Common myeloid progenitor, CD34-positive (primary cell): ENCODE measurements at regions not wholly inside any gene's neighbourhood (a gene's known extent, or its start where the extent isn't known, plus 50 kb on each side); places are given as distances from the start of the nearest gene placed in this dataset.
A peak's percentile ranks its signal among the peaks of the same experiment; 100 is the strongest.
"Not testable (repeated sequence)": the region's sequence is repeated elsewhere in the genome, so short reads cannot be mapped to it uniquely, and the experiment has no call there.

ENCODE experiments used
- CTCF ChIA-PET: fragments of 350-600 bp; sonication (Branson Sonifier 250); formaldehyde crosslinking; loops from one replicate; lab custom pipeline; 2021; ENCODE audit warnings: antibody characterized with exemption; lab: Charles Lee
- POLR2A ChIA-PET: fragments of 350-600 bp; sonication (Branson Sonifier 250); formaldehyde crosslinking; loops from one replicate; lab custom pipeline; 2021; ENCODE audit warnings: antibody characterized with exemption; lab: Charles Lee
- DNase-seq, 3 donors: peaks; one replicate each; pipeline versions ENCODE4 v3.0.0 to v3.0.0-alpha.2; 2013
- H3K27ac ChIP-seq, 2 experiments: 1 replicate in 1 of 2; 2 replicates in 1 of 2; pipeline ENCODE4 v1.7.0; 2013; ENCODE audit warnings: inconsistent platforms in 2 of 2, low read length in 2 of 2, mild to moderate bottlenecking in 2 of 2, low read depth in 1 of 2, moderate library complexity in 1 of 2; ENCODE audit not compliant: severe bottlenecking in 2 of 2, insufficient read depth in 1 of 2, poor library complexity in 1 of 2
- H3K27me3 ChIP-seq, 5 experiments: replicated peaks in 2 of 5; 1 replicate in 3 of 5; 2 replicates in 2 of 5; pipeline versions ENCODE4 v1.6.1 to v1.7.0; 2013; ENCODE audit warnings: low read length in 4 of 5, mild to moderate bottlenecking in 2 of 5, moderate library complexity in 2 of 5, inconsistent platforms in 1 of 5; ENCODE audit not compliant: insufficient read depth in 5 of 5, control insufficient read depth in 4 of 5
- H3K36me3 ChIP-seq, 4 experiments: 1 replicate in 2 of 4; 2 replicates in 2 of 4; pipeline versions ENCODE4 v1.6.1 to v1.7.0; 2013; ENCODE audit warnings: low read length in 3 of 4, control low read depth in 1 of 4, mild to moderate bottlenecking in 1 of 4; ENCODE audit not compliant: control insufficient read depth in 4 of 4, insufficient read depth in 4 of 4
- H3K4me1 ChIP-seq, 4 experiments: 1 replicate in 3 of 4; 2 replicates in 1 of 4; pipeline versions ENCODE4 v1.6.1 to v1.7.1; 2013; ENCODE audit warnings: low read length in 3 of 4, mild to moderate bottlenecking in 3 of 4, control low read depth in 1 of 4, inconsistent platforms in 1 of 4, moderate library complexity in 1 of 4; ENCODE audit not compliant: control insufficient read depth in 4 of 4, insufficient read depth in 4 of 4; ENCODE audit errors: control extremely low read depth in 1 of 4
- H3K4me3 ChIP-seq, 7 experiments: 1 replicate in 4 of 7; 2 replicates in 3 of 7; pipeline versions ENCODE4 v1.5.1 to v1.7.0; 2013; ENCODE audit warnings: mild to moderate bottlenecking in 7 of 7, low read length in 6 of 7, moderate library complexity in 6 of 7, inconsistent platforms in 2 of 7, low read depth in 2 of 7, control low read depth in 1 of 7; ENCODE audit not compliant: insufficient read depth in 4 of 7, control insufficient read depth in 1 of 7; ENCODE audit errors: extremely low read depth in 1 of 7
- H3K9me3 ChIP-seq, 5 experiments: 1 replicate in 4 of 5; 2 replicates in 1 of 5; pipeline versions ENCODE4 v1.6.1 to v1.7.1; 2013; ENCODE audit warnings: low read length in 4 of 5, mild to moderate bottlenecking in 2 of 5, inconsistent platforms in 1 of 5, low read depth in 1 of 5, moderate library complexity in 1 of 5; ENCODE audit not compliant: control insufficient read depth in 4 of 5, insufficient read depth in 2 of 5; ENCODE audit errors: control extremely low read depth in 1 of 5
- WGBS: methylation state at CpG from one replicate; pipeline ENCODE4 v1.1.5; 2013; ENCODE audit not compliant: insufficient coverage; 5-methylcytosine and 5-hydroxymethylcytosine counted together

- Histone ChIP-seq H3K36me3 (no peaks in the 10 kb centered on the region), H3K9me3 (peaks cover 0 to 3% (median 0%) of the 10 kb centered on the region in 5 experiments), H3K27ac (no peak overlapping the region), H3K4me1 (no peaks in the 10 kb centered on the region), H3K27me3 (no peaks in the 10 kb centered on the region), H3K4me3 (no peak overlapping the region)
- peak in 2 of 3 donors; percentile 13 to 23 for DNase-seq
- WGBS, result no CpG with 5 or more reads among the region's 1 CpG
- POLR2A ChIA-PET, result no interaction called here
- CTCF ChIA-PET, result no interaction called here
Observed at GRCh38 chr6:140713495-140713894, 1339.0 kb upstream of the CITED2 start.

GRCh38 chr6:140711019-140711613 is 1336.7 kb upstream of the CITED2 start:
- H3K27ac ChIP-seq, result no peak overlapping the region
- no CpG with 5 or more reads among the region's 3 CpGs for WGBS
- CTCF ChIA-PET, result no interaction called here
- no peaks in the 10 kb centered on the region for H3K4me1 ChIP-seq
- no peaks in the 10 kb centered on the region for H3K27me3 ChIP-seq
- H3K4me3 ChIP-seq, result no peak overlapping the region
- peak in 2 of 3 donors; percentile 8 to 28 for DNase-seq
- no peaks in the 10 kb centered on the region for H3K36me3 ChIP-seq
- no peaks in the 10 kb centered on the region for H3K9me3 ChIP-seq
- POLR2A ChIA-PET, result no interaction called here

GRCh38 chr6:140708441-140708840 is 1334.0 kb upstream of the CITED2 start:
- H3K4me3 ChIP-seq, result no peak overlapping the region
- ChIA-PET CTCF (no interaction called here), POLR2A (no interaction called here)
- H3K4me1 ChIP-seq, result no peaks in the 10 kb centered on the region
- no CpG with 5 or more reads among the region's 1 CpG for WGBS
- H3K27me3 ChIP-seq, result no peaks in the 10 kb centered on the region
- H3K36me3 ChIP-seq, result no peaks in the 10 kb centered on the region
- no peak for DNase-seq
- no peak overlapping the region for H3K27ac ChIP-seq
- peaks cover 0 to 3% (median 0%) of the 10 kb centered on the region in 5 experiments for H3K9me3 ChIP-seq

- H3K27ac ChIP-seq, H3K27me3 ChIP-seq, H3K4me1 ChIP-seq, CTCF ChIA-PET, H3K36me3 ChIP-seq, DNase-seq, H3K9me3 ChIP-seq, H3K4me3 ChIP-seq, POLR2A ChIA-PET: not testable (repeated sequence)
- no CpG with 5 or more reads among the region's 1 CpG for WGBS
Observed at GRCh38 chr6:140704008-140704407, 1329.6 kb upstream of the CITED2 start.

- ChIA-PET CTCF (no interaction called here), POLR2A (no interaction called here)
- Histone ChIP-seq H3K36me3 (no peaks in the 10 kb centered on the region), H3K27me3 (no peaks in the 10 kb centered on the region), H3K9me3 (peaks cover 0 to 4% (median 3%) of the 10 kb centered on the region in 5 experiments), H3K4me1 (no peaks in the 10 kb centered on the region), H3K27ac (no peak overlapping the region), H3K4me3 (no peak overlapping the region)
- DNase-seq, result no peak
Observed at GRCh38 chr6:140697585-140697984, 1323.1 kb upstream of the CITED2 start.

- no peaks in the 10 kb centered on the region for H3K27me3 ChIP-seq
- no peak overlapping the region for H3K4me3 ChIP-seq
- H3K4me1 ChIP-seq, result no peaks in the 10 kb centered on the region
- no peak overlapping the region for H3K27ac ChIP-seq
- H3K9me3 ChIP-seq, result no peaks in the 10 kb centered on the region
- H3K36me3 ChIP-seq, result no peaks in the 10 kb centered on the region
- ChIA-PET POLR2A (no interaction called here), CTCF (interaction anchor here (0.6 kb wide), 1 partner anchor 1302 kb away, joined by 3 read pairs; no protein-coding TSS in a partner anchor)
- no CpG with 5 or more reads among the region's 1 CpG for WGBS
- DNase-seq, result no peak
Observed at GRCh38 chr6:140684776-140685550, 1310.5 kb upstream of the CITED2 start.

GRCh38 chr6:140677781-140678528 is 1303.5 kb upstream of the CITED2 start:
- POLR2A ChIA-PET, result interaction anchor here (0.6 kb wide), 1 partner anchor 16 kb away, joined by 3 read pairs; no protein-coding TSS in a partner anchor
- Histone ChIP-seq H3K27ac (no peak overlapping the region), H3K4me1 (no peaks in the 10 kb centered on the region), H3K36me3 (no peaks in the 10 kb centered on the region), H3K9me3 (no peaks in the 10 kb centered on the region), H3K4me3 (no peak overlapping the region), H3K27me3 (no peaks in the 10 kb centered on the region)
- DNase-seq, result no peak
- CTCF ChIA-PET, result no interaction called here
- 100% methylated on average over 4 of the region's 5 CpGs for whole genome bisulfite sequencing
